Natural killer cell (primary cell): ENCODE measurements at regions not wholly inside any gene's neighbourhood (a gene's known extent, or its start where the extent isn't known, plus 50 kb on each side); places are given as distances from the start of the nearest gene placed in this dataset.

Source experiments
- ATAC-seq, 3 donors: fragments of 150-1000 bp in 2 of 3; fragments of 200-7000 bp in 1 of 3; cut with Tn5 transposase; 1 replicate in 1 of 3; 2 replicates in 2 of 3; pipeline ENCODE4 v1.10.0; 2021; ENCODE audit warnings: mild to moderate bottlenecking in 2 of 3, moderate library complexity in 2 of 3
- DNase-seq, 2 donors: peaks; one replicate each; pipeline versions ENCODE4 v3.0.0 to v3.0.0-alpha.2; 2013 to 2021; ENCODE audit warnings: mixed read lengths in 1 of 2
- H3K27ac ChIP-seq: one replicate; pipeline ENCODE4 v1.5.1; 2013; ENCODE audit warnings: mild to moderate bottlenecking, low read length
- H3K27me3 ChIP-seq: one replicate; pipeline ENCODE4 v1.6.1; 2013; ENCODE audit warnings: low read length; ENCODE audit not compliant: control insufficient read depth, insufficient read depth
- H3K36me3 ChIP-seq: one replicate; pipeline ENCODE4 v1.6.1; 2013; ENCODE audit warnings: low read length; ENCODE audit not compliant: control insufficient read depth, insufficient read depth
- H3K4me1 ChIP-seq: one replicate; pipeline ENCODE4 v1.6.1; 2013; ENCODE audit warnings: low read length; ENCODE audit not compliant: control insufficient read depth, insufficient read depth
- H3K4me3 ChIP-seq: one replicate; pipeline ENCODE4 v1.5.1; 2013; ENCODE audit warnings: low read length
- H3K9me3 ChIP-seq: one replicate; pipeline ENCODE4 v1.6.1; 2013; ENCODE audit warnings: low read length; ENCODE audit not compliant: control insufficient read depth, insufficient read depth
- H3K27ac Mint-ChIP-seq, 2 donors: one replicate each; pipeline ENCODE4 v1.8.0; 2022; ENCODE audit warnings: mild to moderate bottlenecking in 2 of 2, mixed read lengths in 2 of 2, moderate library complexity in 1 of 2
- H3K27me3 Mint-ChIP-seq, 2 donors: one replicate each; pipeline ENCODE4 v1.8.0; 2022; ENCODE audit warnings: low read depth in 2 of 2, mixed read lengths in 2 of 2
- H3K36me3 Mint-ChIP-seq: one replicate; pipeline ENCODE4 v1.8.0; 2022; ENCODE audit warnings: mixed read lengths
- H3K4me1 Mint-ChIP-seq, 2 donors: one replicate each; pipeline ENCODE4 v1.8.0; 2022; ENCODE audit warnings: mixed read lengths in 2 of 2
- H3K4me3 Mint-ChIP-seq: one replicate; pipeline ENCODE4 v1.8.0; 2022; ENCODE audit warnings: mild to moderate bottlenecking, moderate library complexity, mixed read lengths
- H3K9me3 Mint-ChIP-seq, 2 donors: one replicate each; pipeline ENCODE4 v1.8.0; 2022; ENCODE audit warnings: mixed read lengths in 2 of 2
- WGBS: methylation state at CpG from one replicate; pipeline ENCODE4 v1.1.7; 2013; ENCODE audit warnings: missing lambda C conversion rate; ENCODE audit not compliant: insufficient coverage; 5-methylcytosine and 5-hydroxymethylcytosine counted together
- intact Hi-C: fragments of 100-400 bp; cut with micrococcal nuclease; formaldehyde crosslinking; loops from one replicate; pipeline ENCODE4 v1.14.2; 2022
- TF ChIP-seq, protein P1 (sequence below): fragments of 200-600 bp; IDR thresholded peaks from one replicate; pipeline ENCODE4 v1.8.0; 2022; ENCODE audit warnings: antibody characterized with exemption

DNA sequence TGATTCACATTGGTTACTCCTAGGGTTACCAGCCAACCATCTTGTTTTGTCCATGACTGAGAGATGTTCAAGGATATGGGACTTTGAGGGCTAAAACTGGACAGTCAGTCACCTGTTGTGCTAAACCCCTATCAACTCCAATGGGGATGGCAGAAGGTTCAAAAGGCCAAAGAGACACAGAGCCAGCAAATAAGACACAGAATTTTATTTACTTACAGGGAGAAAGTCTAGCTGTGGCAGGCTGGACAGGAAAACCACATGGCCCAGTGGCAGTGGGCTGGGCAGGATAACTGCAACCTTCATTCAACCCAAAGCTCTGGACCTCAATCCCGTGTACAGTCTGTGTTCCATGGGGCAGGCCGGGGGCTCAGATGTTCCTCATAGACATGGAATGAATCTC, 326.7 kb upstream of the RPS6KA3 start:
- Mint-ChIP-seq H3K4me1 (no peaks in the 10 kb centered on the region), H3K4me3 (no peak overlapping the region), H3K27ac (no peak overlapping the region), H3K27me3 (peaks cover 0 to 14% of the 10 kb centered on the region in 2 donors), H3K36me3 (no peaks in the 10 kb centered on the region), H3K9me3 (peaks cover 0 to 2% of the 10 kb centered on the region in 2 donors)
- Histone ChIP-seq H3K27ac (no peak overlapping the region), H3K27me3 (no peaks in the 10 kb centered on the region), H3K9me3 (no peaks in the 10 kb centered on the region), H3K4me1 (no peaks in the 10 kb centered on the region), H3K4me3 (no peak overlapping the region), H3K36me3 (no peaks in the 10 kb centered on the region)
- ATAC-seq (no peak), DNase-seq (no peak)
- TF ChIP-seq, protein P1, sequence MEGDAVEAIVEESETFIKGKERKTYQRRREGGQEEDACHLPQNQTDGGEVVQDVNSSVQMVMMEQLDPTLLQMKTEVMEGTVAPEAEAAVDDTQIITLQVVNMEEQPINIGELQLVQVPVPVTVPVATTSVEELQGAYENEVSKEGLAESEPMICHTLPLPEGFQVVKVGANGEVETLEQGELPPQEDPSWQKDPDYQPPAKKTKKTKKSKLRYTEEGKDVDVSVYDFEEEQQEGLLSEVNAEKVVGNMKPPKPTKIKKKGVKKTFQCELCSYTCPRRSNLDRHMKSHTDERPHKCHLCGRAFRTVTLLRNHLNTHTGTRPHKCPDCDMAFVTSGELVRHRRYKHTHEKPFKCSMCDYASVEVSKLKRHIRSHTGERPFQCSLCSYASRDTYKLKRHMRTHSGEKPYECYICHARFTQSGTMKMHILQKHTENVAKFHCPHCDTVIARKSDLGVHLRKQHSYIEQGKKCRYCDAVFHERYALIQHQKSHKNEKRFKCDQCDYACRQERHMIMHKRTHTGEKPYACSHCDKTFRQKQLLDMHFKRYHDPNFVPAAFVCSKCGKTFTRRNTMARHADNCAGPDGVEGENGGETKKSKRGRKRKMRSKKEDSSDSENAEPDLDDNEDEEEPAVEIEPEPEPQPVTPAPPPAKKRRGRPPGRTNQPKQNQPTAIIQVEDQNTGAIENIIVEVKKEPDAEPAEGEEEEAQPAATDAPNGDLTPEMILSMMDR, result no peak
- intact Hi-C loops, result no loop called here
- WGBS, result 76% methylated on average over 2 of the region's 2 CpGs

DNA sequence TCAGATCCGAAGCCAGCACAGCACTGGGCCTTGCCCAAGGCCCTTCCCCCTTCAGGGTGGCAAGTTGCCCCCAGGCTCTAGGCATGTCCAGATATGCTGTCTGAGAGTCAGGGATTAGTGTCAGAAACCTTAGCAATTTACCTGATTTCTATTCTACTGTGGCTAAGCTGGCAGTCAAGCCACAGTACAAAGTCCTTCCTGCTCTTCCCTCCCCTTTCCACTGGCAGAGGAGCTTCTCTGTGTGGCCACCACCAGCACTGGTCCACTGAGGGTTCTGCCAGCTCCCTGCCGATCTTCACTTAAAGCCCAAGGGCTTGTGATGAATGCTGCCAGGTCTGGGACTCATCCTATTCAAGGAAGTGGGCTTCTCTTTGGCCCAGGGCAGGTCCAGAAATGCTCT, 324.5 kb upstream of the RPS6KA3 start:
- H3K36me3 Mint-ChIP-seq, result no peaks in the 10 kb centered on the region

DNA sequence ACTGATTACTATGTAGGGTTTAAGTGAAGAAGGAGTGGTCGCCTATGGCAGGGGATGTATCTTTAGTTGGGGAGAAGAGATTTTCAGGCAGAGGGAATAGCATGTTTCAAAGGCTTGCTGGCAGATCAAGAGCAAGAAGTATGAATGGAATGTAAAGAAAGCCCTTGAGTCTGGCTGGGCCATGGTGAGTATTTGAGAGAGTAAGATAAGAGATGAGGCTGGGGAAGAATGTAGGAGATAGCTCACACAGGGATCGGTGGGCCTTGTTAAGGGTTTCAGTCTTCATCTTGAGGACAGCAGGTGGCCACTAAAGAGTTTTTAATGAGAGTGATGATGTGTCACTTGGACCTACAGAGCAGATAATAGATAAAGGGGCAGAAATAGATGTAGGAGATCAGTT, 319.1 kb upstream of the RPS6KA3 start:
- intact Hi-C loops, result no loop called here
- Mint-ChIP-seq H3K27me3 (peaks cover 0 to 7% of the 10 kb centered on the region in 2 donors), H3K4me1 (no peaks in the 10 kb centered on the region), H3K36me3 (no peaks in the 10 kb centered on the region), H3K9me3 (peaks cover 0 to 2% of the 10 kb centered on the region in 2 donors), H3K4me3 (no peak overlapping the region), H3K27ac (no peak overlapping the region)
- Histone ChIP-seq H3K4me1 (no peaks in the 10 kb centered on the region), H3K4me3 (no peak overlapping the region), H3K27me3 (no peaks in the 10 kb centered on the region), H3K36me3 (no peaks in the 10 kb centered on the region), H3K9me3 (no peaks in the 10 kb centered on the region), H3K27ac (no peak overlapping the region)
- TF ChIP-seq, protein P1, result no peak
- WGBS, result 74% methylated on average over 2 of the region's 2 CpGs
- DNase-seq (no peak), ATAC-seq (no peak)

More for the DNA sequence above, 324.5 kb upstream of the RPS6KA3 start:
- Histone ChIP-seq H3K27me3 (no peaks in the 10 kb centered on the region), H3K27ac (no peak overlapping the region), H3K4me3 (no peak overlapping the region), H3K9me3 (no peaks in the 10 kb centered on the region), H3K4me1 (no peaks in the 10 kb centered on the region), H3K36me3 (no peaks in the 10 kb centered on the region)
- Mint-ChIP-seq H3K9me3 (peaks cover 0 to 2% of the 10 kb centered on the region in 2 donors), H3K4me1 (no peaks in the 10 kb centered on the region), H3K27ac (no peak overlapping the region), H3K27me3 (peaks cover 0 to 7% of the 10 kb centered on the region in 2 donors), H3K4me3 (no peak overlapping the region)
- intact Hi-C loops, result no loop called here
- ATAC-seq (no peak), DNase-seq (no peak)
- TF ChIP-seq, protein P1, result no peak
- 78% methylated on average over 2 of the region's 2 CpGs for WGBS

DNA sequence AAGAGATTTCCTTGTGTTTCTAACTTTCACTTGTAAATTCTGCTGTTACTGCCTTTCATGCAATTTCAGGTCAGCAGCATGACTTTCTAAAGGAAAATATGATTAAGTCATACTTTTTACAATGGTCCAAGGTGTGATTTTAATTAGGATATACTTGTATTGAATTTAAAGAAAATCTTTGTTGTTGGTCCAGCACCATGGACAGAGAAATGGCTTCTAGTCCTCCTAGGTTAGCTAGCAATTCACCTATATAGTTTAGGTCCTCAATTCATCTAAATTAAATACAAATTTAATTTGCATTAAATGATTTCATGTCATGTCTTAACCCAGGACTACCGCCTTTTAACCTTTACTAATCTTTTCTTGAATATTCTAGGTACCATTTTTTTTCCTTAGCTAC, 304.9 kb upstream of the RPS6KA3 start:
- Histone ChIP-seq H3K27me3 (no peaks in the 10 kb centered on the region), H3K4me1 (no peaks in the 10 kb centered on the region), H3K36me3 (no peaks in the 10 kb centered on the region), H3K27ac (no peak overlapping the region), H3K9me3 (no peaks in the 10 kb centered on the region), H3K4me3 (no peak overlapping the region)
- DNase-seq (no peak), ATAC-seq (no peak)
- no peak overlapping the region for H3K4me3 Mint-ChIP-seq
- H3K36me3 Mint-ChIP-seq, result no peaks in the 10 kb centered on the region
- TF ChIP-seq, protein P1, result no peak
- H3K9me3 Mint-ChIP-seq, result no peaks in the 10 kb centered on the region
- no CpG with 5 or more reads among the region's 1 CpG for WGBS
- intact Hi-C loops, result no loop called here
- no peak overlapping the region for H3K27ac Mint-ChIP-seq
- H3K4me1 Mint-ChIP-seq, result no peaks in the 10 kb centered on the region
- peaks cover 0 to under 1% of the 10 kb centered on the region in 2 donors for H3K27me3 Mint-ChIP-seq
